ENCODE measurements at regions not wholly inside any gene's neighbourhood (a gene's known extent, or its start where the extent isn't known, plus 50 kb on each side); places are given as distances from the start of the nearest gene placed in this dataset.

- no peaks in the 10 kb centered on the region for H4K20me1 ChIP-seq (ENCODE audit: control insufficient read depth, insufficient read depth, low read length, poor library complexity, severe bottlenecking)
- no peaks in the 10 kb centered on the region for H3K4me1 Mint-ChIP-seq
Measured at GRCh38 chr9:82600536-82601292, 462.2 kb downstream of the RASEF start.

GRCh38 chr9:82601293-82601771, 461.6 kb downstream of the RASEF start:
- H3K4me3 ChIP-seq (ENCODE audit: control extremely low read depth in 1 of 5, extremely low read depth in 1 of 5, insufficient read depth in 1 of 5, low read depth in 2 of 5, low read length in 4 of 5), result no peak overlapping the region
- H3K79me2 ChIP-seq (ENCODE audit: control insufficient read depth, insufficient read depth, low read length), result no peaks in the 10 kb centered on the region
- no peaks in the 10 kb centered on the region for H3K4me1 Mint-ChIP-seq
- ChIA-PET CTCF (no interaction called here), POLR2A (no interaction called here)
- TF ChIP-seq, protein P1, sequence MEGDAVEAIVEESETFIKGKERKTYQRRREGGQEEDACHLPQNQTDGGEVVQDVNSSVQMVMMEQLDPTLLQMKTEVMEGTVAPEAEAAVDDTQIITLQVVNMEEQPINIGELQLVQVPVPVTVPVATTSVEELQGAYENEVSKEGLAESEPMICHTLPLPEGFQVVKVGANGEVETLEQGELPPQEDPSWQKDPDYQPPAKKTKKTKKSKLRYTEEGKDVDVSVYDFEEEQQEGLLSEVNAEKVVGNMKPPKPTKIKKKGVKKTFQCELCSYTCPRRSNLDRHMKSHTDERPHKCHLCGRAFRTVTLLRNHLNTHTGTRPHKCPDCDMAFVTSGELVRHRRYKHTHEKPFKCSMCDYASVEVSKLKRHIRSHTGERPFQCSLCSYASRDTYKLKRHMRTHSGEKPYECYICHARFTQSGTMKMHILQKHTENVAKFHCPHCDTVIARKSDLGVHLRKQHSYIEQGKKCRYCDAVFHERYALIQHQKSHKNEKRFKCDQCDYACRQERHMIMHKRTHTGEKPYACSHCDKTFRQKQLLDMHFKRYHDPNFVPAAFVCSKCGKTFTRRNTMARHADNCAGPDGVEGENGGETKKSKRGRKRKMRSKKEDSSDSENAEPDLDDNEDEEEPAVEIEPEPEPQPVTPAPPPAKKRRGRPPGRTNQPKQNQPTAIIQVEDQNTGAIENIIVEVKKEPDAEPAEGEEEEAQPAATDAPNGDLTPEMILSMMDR (IDR thresholded peaks at IDR 0.05), result no peak
- TF ChIP-seq EZH2 (IDR thresholded peaks at IDR 0.05; ENCODE audit: borderline replicate concordance, insufficient read depth, low read depth, low read length, poor library complexity, severe bottlenecking), result no peak
- no peaks in the 10 kb centered on the region for H3K9me3 Mint-ChIP-seq (ENCODE audit: insufficient read depth)
- H3K36me3 ChIP-seq (replicated peaks in 1 of 2; ENCODE audit: control extremely low read depth in 1 of 2, control insufficient read depth in 1 of 2, extremely low read depth in 1 of 2, insufficient read depth in 2 of 2, low read length in 1 of 2), result no peaks in the 10 kb centered on the region
- no peaks in the 10 kb centered on the region for H3K9me3 ChIP-seq (ENCODE audit: control extremely low read depth in 1 of 3, control insufficient read depth in 2 of 3, insufficient read depth in 1 of 3, low read length in 2 of 3)
- DNase-seq (no peak), ATAC-seq (ENCODE audit: low read depth) (no peak)
- H3K27ac ChIP-seq (ENCODE audit: low read length in 2 of 2), result no peak overlapping the region
- peaks cover 4% of the 10 kb centered on the region for H3K27me3 Mint-ChIP-seq
- intact Hi-C loops (cut with micrococcal nuclease), result no loop called here
- H3K9ac ChIP-seq (ENCODE audit: low read length), result no peak overlapping the region
- H3K4me2 ChIP-seq (replicated peaks; ENCODE audit: low read depth, low read length, poor library complexity, severe bottlenecking), result no peak overlapping the region
- H3K4me1 ChIP-seq (ENCODE audit: control insufficient read depth in 2 of 2, insufficient read depth in 2 of 2, low read length in 2 of 2), result no peaks in the 10 kb centered on the region
- H4K20me1 ChIP-seq (ENCODE audit: control insufficient read depth, insufficient read depth, low read length, poor library complexity, severe bottlenecking), result no peaks in the 10 kb centered on the region
- no peak overlapping the region for H3K27ac Mint-ChIP-seq
- no peak overlapping the region for H3K4me3 Mint-ChIP-seq
- WGBS (ENCODE audit: insufficient coverage), result no CpG with 5 or more reads among the region's 2 CpGs
- H2AFZ ChIP-seq (ENCODE audit: insufficient read depth, low read depth, low read length, poor library complexity, severe bottlenecking), result no peak overlapping the region
- peaks cover 0 to 5% (median 0%) of the 10 kb centered on the region in 4 experiments for H3K27me3 ChIP-seq (replicated peaks in 1 of 4; ENCODE audit: control extremely low read depth in 1 of 4, control insufficient read depth in 3 of 4, insufficient read depth in 4 of 4, low read length in 3 of 4)

More at GRCh38 chr9:82600536-82601292, 462.2 kb downstream of the RASEF start:
- H3K27me3 ChIP-seq (replicated peaks in 1 of 4; ENCODE audit: control extremely low read depth in 1 of 4, control insufficient read depth in 3 of 4, insufficient read depth in 4 of 4, low read length in 3 of 4), result peaks cover 0 to 5% (median 0%) of the 10 kb centered on the region in 4 experiments
- no peaks in the 10 kb centered on the region for H3K9me3 ChIP-seq (ENCODE audit: control extremely low read depth in 1 of 3, control insufficient read depth in 2 of 3, insufficient read depth in 1 of 3, low read length in 2 of 3)
- H3K4me2 ChIP-seq (replicated peaks; ENCODE audit: low read depth, low read length, poor library complexity, severe bottlenecking), result no peak overlapping the region
- no peaks in the 10 kb centered on the region for H3K36me3 ChIP-seq (replicated peaks in 1 of 2; ENCODE audit: control extremely low read depth in 1 of 2, control insufficient read depth in 1 of 2, extremely low read depth in 1 of 2, insufficient read depth in 2 of 2, low read length in 1 of 2)
- Mint-ChIP-seq H3K9me3 (ENCODE audit: insufficient read depth) (no peaks in the 10 kb centered on the region), H3K27ac (no peak overlapping the region), H3K4me3 (no peak overlapping the region), H3K27me3 (peaks cover 4% of the 10 kb centered on the region)
- WGBS (ENCODE audit: insufficient coverage), result 87% methylated on average over 4 of the region's 10 CpGs
- no peak overlapping the region for H2AFZ ChIP-seq (ENCODE audit: insufficient read depth, low read depth, low read length, poor library complexity, severe bottlenecking)
- no peak for DNase-seq
- H3K9ac ChIP-seq (ENCODE audit: low read length), result no peak overlapping the region
- ChIA-PET POLR2A (no interaction called here), CTCF (no interaction called here)
- no peak for TF ChIP-seq EZH2 (IDR thresholded peaks at IDR 0.05; ENCODE audit: borderline replicate concordance, insufficient read depth, low read depth, low read length, poor library complexity, severe bottlenecking)
- TF ChIP-seq, protein P1 (IDR thresholded peaks at IDR 0.05), result no peak
- no peak overlapping the region for H3K27ac ChIP-seq (ENCODE audit: low read length in 2 of 2)
- intact Hi-C loops (cut with micrococcal nuclease), result no loop called here
- H3K79me2 ChIP-seq (ENCODE audit: control insufficient read depth, insufficient read depth, low read length), result no peaks in the 10 kb centered on the region
- no peaks in the 10 kb centered on the region for H3K4me1 ChIP-seq (ENCODE audit: control insufficient read depth in 2 of 2, insufficient read depth in 2 of 2, low read length in 2 of 2)
- ATAC-seq (ENCODE audit: low read depth), result no peak
- H3K4me3 ChIP-seq (ENCODE audit: control extremely low read depth in 1 of 5, extremely low read depth in 1 of 5, insufficient read depth in 1 of 5, low read depth in 2 of 5, low read length in 4 of 5), result no peak overlapping the region
